Thoracic aorta (tissue), 2 donors: ENCODE measurements at regions not wholly inside any gene's neighbourhood (a gene's known extent, or its start where the extent isn't known, plus 50 kb on each side); places are given as distances from the start of the nearest gene placed in this dataset.

Source experiments
- ATAC-seq: fragments of 150-250 bp; one replicate; pipeline ENCODE4 v1.8.0; 2017; ENCODE audit warnings: low read depth; ENCODE audit not compliant: insufficient number of reproducible peaks, low FRiP score
- DNase-seq: peaks from one replicate; pipeline ENCODE4 v3.0.0-alpha.2; 2020; ENCODE audit warnings: low spot score
- H3K27ac ChIP-seq, 2 donors: fragments of 200-600 bp; sonication (generic); 1 replicate in 1 of 2; 2 replicates in 1 of 2; pipeline ENCODE4 v1.5.1; 2016; ENCODE audit warnings: mild to moderate bottlenecking in 2 of 2, moderate library complexity in 2 of 2
- H3K27me3 ChIP-seq: fragments of 200-600 bp; sonication (generic); replicated peaks from 2 replicates; pipeline ENCODE4 v1.6.0; 2016; ENCODE audit warnings: mild to moderate bottlenecking; ENCODE audit not compliant: insufficient read depth
- H3K36me3 ChIP-seq: fragments of 200-600 bp; sonication (generic); one replicate; pipeline ENCODE4 v1.5.1; 2016
- H3K4me1 ChIP-seq, 2 donors: fragments of 200-600 bp; sonication (generic); 1 replicate in 1 of 2; 2 replicates in 1 of 2; pipeline versions ENCODE4 v1.5.1 to v1.6.0; 2016; ENCODE audit warnings: low read depth in 2 of 2, mild to moderate bottlenecking in 1 of 2; ENCODE audit not compliant: control insufficient read depth in 1 of 2
- H3K4me3 ChIP-seq: fragments of 200-600 bp; sonication (generic); 2 replicates; pipeline ENCODE4 v1.5.1; 2016; ENCODE audit warnings: mild to moderate bottlenecking
- H3K9me3 ChIP-seq: fragments of 200-600 bp; sonication (generic); 2 replicates; pipeline ENCODE4 v1.5.1; 2016
- CTCF ChIP-seq: fragments of 200-600 bp; sonication (generic); IDR thresholded peaks from one replicate; pipeline ENCODE4 v1.5.1; 2019; ENCODE audit warnings: antibody characterized with exemption

DNA sequence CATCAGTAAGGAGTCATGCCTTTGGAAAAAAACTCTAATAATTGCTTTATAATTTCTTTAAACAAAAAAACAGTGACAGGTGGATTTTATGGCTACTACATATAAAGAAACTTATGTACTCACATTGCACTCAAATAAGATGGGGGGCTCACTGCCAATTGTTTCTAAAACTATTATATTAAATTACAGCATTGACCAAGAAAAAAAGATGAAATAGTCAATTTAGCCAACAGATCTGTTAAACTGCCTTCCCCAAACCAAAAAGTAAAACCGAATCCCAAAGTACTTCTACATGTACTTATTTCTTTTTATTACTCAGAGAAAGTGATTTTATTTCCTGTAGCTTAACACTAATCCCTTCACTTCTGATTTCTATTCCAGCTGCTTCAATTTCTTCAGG, 716.8 kb upstream of the SLITRK5 start:
- no peak overlapping the region for H3K4me3 ChIP-seq
- H3K36me3 ChIP-seq, result no peaks in the 10 kb centered on the region
- DNase-seq (no peak), ATAC-seq (no peak)
- H3K4me1 ChIP-seq, result no peaks in the 10 kb centered on the region
- H3K9me3 ChIP-seq, result no peaks in the 10 kb centered on the region
- H3K27ac ChIP-seq, result no peak overlapping the region
- H3K27me3 ChIP-seq, result no peaks in the 10 kb centered on the region
- no peak for TF ChIP-seq CTCF

DNA sequence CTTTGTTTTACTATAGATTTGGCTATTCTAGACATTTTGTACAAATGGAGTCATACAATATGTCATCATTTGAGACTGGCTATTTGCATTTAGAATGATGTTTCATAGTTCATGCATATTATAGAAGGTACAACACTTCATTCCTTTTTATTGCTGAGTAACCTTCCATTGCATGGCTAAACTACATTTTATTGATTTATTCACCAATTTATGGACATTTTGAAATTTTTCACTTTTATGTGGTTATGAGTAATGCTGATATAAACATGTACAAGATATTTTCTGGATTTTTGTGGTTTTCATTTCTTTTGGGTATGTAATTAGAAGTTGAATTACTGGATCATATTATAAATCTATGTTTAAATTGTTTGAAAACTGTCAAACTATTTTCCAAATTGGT, 710.3 kb upstream of the SLITRK5 start:
- no peak for TF ChIP-seq CTCF
- no peaks in the 10 kb centered on the region for H3K36me3 ChIP-seq
- no peaks in the 10 kb centered on the region for H3K4me1 ChIP-seq
- no peaks in the 10 kb centered on the region for H3K9me3 ChIP-seq
- no peaks in the 10 kb centered on the region for H3K27me3 ChIP-seq
- DNase-seq (no peak), ATAC-seq (no peak)
- no peak overlapping the region for H3K4me3 ChIP-seq
- H3K27ac ChIP-seq, result no peak overlapping the region

- H3K4me3 ChIP-seq, result no peak overlapping the region
- TF ChIP-seq CTCF, result no peak
- H3K27me3 ChIP-seq, result no peaks in the 10 kb centered on the region
- no peaks in the 10 kb centered on the region for H3K9me3 ChIP-seq
- no peaks in the 10 kb centered on the region for H3K36me3 ChIP-seq
- no peak overlapping the region for H3K27ac ChIP-seq
- DNase-seq, result no peak
- ATAC-seq, result no peak
- H3K4me1 ChIP-seq, result no peaks in the 10 kb centered on the region
Measured at GRCh38 chr13:86974251-86974994, 696.7 kb upstream of the SLITRK5 start.

GRCh38 chr13:86974995-86975328, 696.2 kb upstream of the SLITRK5 start:
- no peaks in the 10 kb centered on the region for H3K27me3 ChIP-seq
- ATAC-seq (no peak), DNase-seq (no peak)
- no peaks in the 10 kb centered on the region for H3K36me3 ChIP-seq
- H3K4me1 ChIP-seq, result no peaks in the 10 kb centered on the region
- H3K9me3 ChIP-seq, result no peaks in the 10 kb centered on the region
- H3K27ac ChIP-seq, result no peak overlapping the region
- no peak for TF ChIP-seq CTCF
- no peak overlapping the region for H3K4me3 ChIP-seq

- H3K27me3 ChIP-seq, result no peaks in the 10 kb centered on the region
- no peak overlapping the region for H3K27ac ChIP-seq
- no peaks in the 10 kb centered on the region for H3K36me3 ChIP-seq
- no peaks in the 10 kb centered on the region for H3K9me3 ChIP-seq
- H3K4me3 ChIP-seq, result no peak overlapping the region
- H3K4me1 ChIP-seq, result no peaks in the 10 kb centered on the region
- no peak for TF ChIP-seq CTCF
- DNase-seq (no peak), ATAC-seq (no peak)
Measured at GRCh38 chr13:86976521-86977324, 694.4 kb upstream of the SLITRK5 start.
